Upper lobe of right lung (tissue), 1 donor: ENCODE measurements at regions not wholly inside any gene's neighbourhood (a gene's known extent, or its start where the extent isn't known, plus 50 kb on each side); places are given as distances from the start of the nearest gene placed in this dataset.

Experiments
- ATAC-seq: fragments of 200-7000 bp; cut with Tn5 transposase; one replicate; pipeline ENCODE4 v1.9.1; 2020; ENCODE audit warnings: mild to moderate bottlenecking, moderate library complexity
- DNase-seq: peaks from one replicate; pipeline ENCODE4 v3.0.0-alpha.2; 2020
- H3K27ac ChIP-seq: fragments of 200-600 bp; one replicate; pipeline ENCODE4 v1.8.0; 2022
- H3K27me3 ChIP-seq: fragments of 200-600 bp; one replicate; pipeline ENCODE4 v1.8.0; 2022; ENCODE audit warnings: mild to moderate bottlenecking
- H3K36me3 ChIP-seq: fragments of 200-600 bp; one replicate; pipeline ENCODE4 v1.8.0; 2022
- H3K4me1 ChIP-seq: fragments of 200-600 bp; one replicate; pipeline ENCODE4 v1.8.0; 2022
- H3K4me3 ChIP-seq: fragments of 200-600 bp; one replicate; pipeline ENCODE4 v1.8.0; 2022; ENCODE audit warnings: mild to moderate bottlenecking
- H3K9me3 ChIP-seq: fragments of 200-600 bp; one replicate; pipeline ENCODE4 v1.8.0; 2022
- intact Hi-C: fragments of 100-400 bp; cut with DNase I; formaldehyde crosslinking; loops from one replicate; pipeline ENCODE4 v1.11.0; 2022
- TF ChIP-seq, protein P1 (sequence below): fragments of 200-600 bp; IDR thresholded peaks from one replicate; pipeline ENCODE4 v1.8.0; 2022; ENCODE audit warnings: antibody characterized with exemption
- donor health status: DM: no; HTN: yes; CAD: no; lungs with severe emphysema.

DNA sequence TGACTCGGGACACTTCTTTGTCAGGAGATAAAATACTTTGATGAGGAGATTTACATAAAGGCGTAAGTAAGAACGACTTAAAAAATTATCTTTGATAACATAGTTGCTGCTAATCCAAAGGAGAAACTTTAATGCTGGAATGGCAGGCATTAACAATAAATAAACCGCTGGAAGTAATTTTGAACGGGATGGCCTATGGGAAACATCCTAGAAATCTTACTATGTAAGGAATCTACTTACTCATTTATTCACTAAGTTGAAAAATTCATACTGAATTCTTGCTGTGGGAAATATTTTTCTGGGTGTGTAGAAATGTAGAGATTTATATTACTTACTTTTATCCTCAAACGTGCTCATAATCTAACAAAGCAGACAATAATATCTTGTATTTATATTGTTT is 425.7 kb upstream of the ZFP42 start:
- intact Hi-C loops: no loop called here
- H3K27me3 ChIP-seq: no peaks in the 10 kb centered on the region
- DNase-seq: no peak
- TF ChIP-seq, protein P1, sequence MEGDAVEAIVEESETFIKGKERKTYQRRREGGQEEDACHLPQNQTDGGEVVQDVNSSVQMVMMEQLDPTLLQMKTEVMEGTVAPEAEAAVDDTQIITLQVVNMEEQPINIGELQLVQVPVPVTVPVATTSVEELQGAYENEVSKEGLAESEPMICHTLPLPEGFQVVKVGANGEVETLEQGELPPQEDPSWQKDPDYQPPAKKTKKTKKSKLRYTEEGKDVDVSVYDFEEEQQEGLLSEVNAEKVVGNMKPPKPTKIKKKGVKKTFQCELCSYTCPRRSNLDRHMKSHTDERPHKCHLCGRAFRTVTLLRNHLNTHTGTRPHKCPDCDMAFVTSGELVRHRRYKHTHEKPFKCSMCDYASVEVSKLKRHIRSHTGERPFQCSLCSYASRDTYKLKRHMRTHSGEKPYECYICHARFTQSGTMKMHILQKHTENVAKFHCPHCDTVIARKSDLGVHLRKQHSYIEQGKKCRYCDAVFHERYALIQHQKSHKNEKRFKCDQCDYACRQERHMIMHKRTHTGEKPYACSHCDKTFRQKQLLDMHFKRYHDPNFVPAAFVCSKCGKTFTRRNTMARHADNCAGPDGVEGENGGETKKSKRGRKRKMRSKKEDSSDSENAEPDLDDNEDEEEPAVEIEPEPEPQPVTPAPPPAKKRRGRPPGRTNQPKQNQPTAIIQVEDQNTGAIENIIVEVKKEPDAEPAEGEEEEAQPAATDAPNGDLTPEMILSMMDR: no peak
- no peak overlapping the region for H3K4me3 ChIP-seq
- H3K4me1 ChIP-seq: no peaks in the 10 kb centered on the region
- no peaks in the 10 kb centered on the region for H3K36me3 ChIP-seq
- H3K27ac ChIP-seq: no peak overlapping the region
- no peak for ATAC-seq
- H3K9me3 ChIP-seq: no peaks in the 10 kb centered on the region

DNA sequence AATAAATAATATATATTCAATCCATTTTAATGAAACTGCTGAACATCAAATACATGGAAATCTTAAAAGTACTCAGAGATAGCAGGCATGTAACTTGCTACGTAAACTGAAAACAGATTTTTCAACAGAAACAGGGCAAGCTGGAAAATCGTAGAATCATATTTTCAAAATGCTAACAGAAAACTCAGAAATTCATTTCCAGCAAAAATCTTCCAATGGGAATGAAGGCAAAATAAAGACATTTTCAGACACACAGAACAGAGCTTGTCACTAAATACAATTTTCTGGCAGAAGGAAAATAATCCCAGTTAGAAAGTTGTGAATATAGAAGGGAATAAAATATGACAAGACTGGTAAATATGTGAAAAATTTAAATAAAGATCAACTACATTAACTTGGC is 419.9 kb upstream of the ZFP42 start:
- no peak overlapping the region for H3K27ac ChIP-seq
- no peak for ATAC-seq
- intact Hi-C loops: no loop called here
- H3K4me3 ChIP-seq: no peak overlapping the region
- no peaks in the 10 kb centered on the region for H3K4me1 ChIP-seq
- TF ChIP-seq, protein P1: no peak
- no peaks in the 10 kb centered on the region for H3K36me3 ChIP-seq
- DNase-seq: no peak
- H3K27me3 ChIP-seq: no peaks in the 10 kb centered on the region
- H3K9me3 ChIP-seq: no peaks in the 10 kb centered on the region

DNA sequence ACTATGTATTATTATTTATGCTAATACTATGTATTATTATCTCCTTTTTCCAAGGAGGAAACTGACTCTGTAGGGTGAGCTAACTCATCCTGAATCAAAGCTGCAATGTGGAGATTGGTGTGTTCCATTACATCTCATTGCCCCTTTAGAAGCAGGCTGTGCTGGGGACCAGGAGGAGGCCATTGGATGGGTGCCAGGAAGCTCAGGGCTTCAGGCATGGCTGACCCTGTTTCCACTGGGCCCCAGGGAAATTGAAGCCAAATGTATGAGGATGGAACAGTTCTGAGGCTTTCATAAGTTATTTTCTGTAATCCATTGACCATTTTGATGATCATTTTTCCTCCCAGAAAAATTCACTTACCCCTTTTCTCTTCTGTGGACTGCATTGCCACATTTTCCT is 418.8 kb upstream of the ZFP42 start:
- no peak overlapping the region for H3K27ac ChIP-seq
- H3K27me3 ChIP-seq: no peaks in the 10 kb centered on the region
- TF ChIP-seq, protein P1: no peak
- no peaks in the 10 kb centered on the region for H3K4me1 ChIP-seq
- H3K36me3 ChIP-seq: no peaks in the 10 kb centered on the region
- intact Hi-C loops: no loop called here
- DNase-seq: no peak
- H3K4me3 ChIP-seq: no peak overlapping the region
- no peaks in the 10 kb centered on the region for H3K9me3 ChIP-seq
- no peak for ATAC-seq

DNA sequence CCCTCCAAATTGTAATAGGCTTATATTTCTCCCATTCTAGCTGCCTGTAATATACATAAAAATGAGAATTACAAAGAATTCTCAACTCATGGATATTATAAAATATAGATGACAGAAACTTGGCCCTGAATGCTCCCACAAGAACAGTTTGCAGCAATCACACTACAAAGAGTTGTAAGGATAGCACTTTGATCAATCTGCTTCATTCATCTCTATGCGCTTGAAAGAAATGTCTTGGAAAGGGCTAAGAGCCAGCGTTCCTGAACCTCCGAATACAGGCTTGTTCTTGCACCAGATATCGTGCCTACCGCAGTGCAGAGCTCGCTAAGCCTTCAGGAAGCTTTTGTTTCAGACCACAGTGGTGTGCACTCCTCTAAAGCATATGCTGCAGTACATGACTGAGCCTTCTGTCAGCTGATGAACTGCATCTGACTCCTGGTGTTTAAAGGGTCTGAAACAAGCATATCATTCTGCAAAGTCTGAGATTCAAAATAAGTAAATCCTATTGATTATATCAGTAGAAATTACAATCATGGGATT is 417.6 kb upstream of the ZFP42 start:
- no peaks in the 10 kb centered on the region for H3K4me1 ChIP-seq
- DNase-seq (no peak), ATAC-seq (no peak)
- TF ChIP-seq, protein P1: no peak
- H3K27ac ChIP-seq: no peak overlapping the region
- no peaks in the 10 kb centered on the region for H3K36me3 ChIP-seq
- no peaks in the 10 kb centered on the region for H3K9me3 ChIP-seq
- no peaks in the 10 kb centered on the region for H3K27me3 ChIP-seq
- intact Hi-C loops: no loop called here
- no peak overlapping the region for H3K4me3 ChIP-seq

DNA sequence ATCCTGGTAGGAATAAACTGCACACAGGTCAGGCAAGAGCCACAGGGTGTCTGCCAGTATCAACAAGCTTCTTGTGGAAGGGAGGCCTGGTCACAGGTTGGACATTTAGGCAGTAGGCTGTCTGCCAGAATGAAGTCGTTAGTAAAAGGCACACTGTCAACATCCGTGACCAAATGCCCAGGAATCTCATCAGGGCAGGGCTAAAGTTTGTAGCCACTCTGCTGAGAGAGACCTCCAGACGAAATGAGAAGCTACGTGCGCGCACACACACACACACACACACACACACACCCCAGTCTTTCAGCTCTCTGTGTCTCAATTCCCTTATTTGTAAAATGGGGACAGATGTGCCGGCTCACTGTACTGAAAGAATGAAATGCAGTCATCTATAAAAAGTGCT is 408.7 kb upstream of the ZFP42 start:
- TF ChIP-seq, protein P1: no peak
- intact Hi-C loops: no loop called here
- no peak for DNase-seq
- Histone ChIP-seq H3K27ac (no peak overlapping the region), H3K4me3 (no peak overlapping the region), H3K27me3 (no peaks in the 10 kb centered on the region), H3K4me1 (no peaks in the 10 kb centered on the region), H3K9me3 (no peaks in the 10 kb centered on the region), H3K36me3 (no peaks in the 10 kb centered on the region)
- no peak for ATAC-seq

DNA sequence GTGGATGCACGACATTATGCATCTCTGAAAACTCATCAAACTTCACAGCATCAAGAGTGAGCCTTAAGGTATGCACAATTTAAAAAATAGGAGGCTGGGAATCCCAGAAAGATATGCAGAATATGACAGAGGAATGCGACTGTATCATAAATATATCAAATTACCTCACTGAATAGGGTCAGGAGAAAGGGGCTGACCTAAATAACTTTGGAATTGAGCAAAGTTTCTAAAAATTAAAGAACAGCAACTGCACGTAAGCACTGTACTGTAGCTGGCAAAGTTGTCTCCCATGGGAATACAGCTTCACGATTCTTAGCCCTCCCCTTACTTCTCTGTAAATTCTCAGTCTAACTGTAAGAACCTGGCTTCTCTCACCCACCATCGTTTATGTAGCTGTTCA is 397.4 kb upstream of the ZFP42 start:
- Histone ChIP-seq H3K4me3 (no peak overlapping the region), H3K4me1 (no peaks in the 10 kb centered on the region), H3K27me3 (no peaks in the 10 kb centered on the region), H3K9me3 (no peaks in the 10 kb centered on the region), H3K27ac (no peak overlapping the region), H3K36me3 (no peaks in the 10 kb centered on the region)
- intact Hi-C loops: no loop called here
- ATAC-seq (no peak), DNase-seq (no peak)
- TF ChIP-seq, protein P1: no peak
